ENCODE measurements at regions not wholly inside any gene's neighbourhood (a gene's known extent, or its start where the extent isn't known, plus 50 kb on each side); places are given as distances from the start of the nearest gene placed in this dataset.

GRCh38 chr1:110763149-110763548, 88.4 kb upstream of the KCNA3 start:
- DNase-seq: no peak

- no peak for DNase-seq
Measured at GRCh38 chr1:110760321-110760720, 85.6 kb upstream of the KCNA3 start.

GRCh38 chr1:110756506-110756905, 81.8 kb upstream of the KCNA3 start:
- DNase-seq: peak; percentile 18 to 51

- no peak for DNase-seq
Measured at GRCh38 chr1:110752941-110753725, 78.4 kb upstream of the KCNA3 start.

GRCh38 chr1:110750562-110750961, 75.8 kb upstream of the KCNA3 start:
- no peak for DNase-seq

GRCh38 chr1:110749960-110750359, 75.2 kb upstream of the KCNA3 start:
- no peak for DNase-seq

GRCh38 chr1:110746644-110747259, 72.0 kb upstream of the KCNA3 start:
- no peak for DNase-seq

- DNase-seq: no peak
Measured at GRCh38 chr1:110743397-110743796, 68.7 kb upstream of the KCNA3 start.

- DNase-seq: peak; percentile 5 to 43
Measured at GRCh38 chr1:110736900-110737605, 62.3 kb upstream of the KCNA3 start.

- DNase-seq: peak; percentile 62 to 79
Measured at GRCh38 chr1:110734133-110734680, 59.5 kb upstream of the KCNA3 start.

- no peak for DNase-seq
Measured at GRCh38 chr1:110731529-110731928, 56.8 kb upstream of the KCNA3 start.

GRCh38 chr1:110728388-110729001, 53.8 kb upstream of the KCNA3 start:
- DNase-seq: no peak

GRCh38 chr1:110727246-110727645, 52.5 kb upstream of the KCNA3 start:
- DNase-seq: no peak

- DNase-seq: no peak
Measured at GRCh38 chr1:110726755-110727154, 52.0 kb upstream of the KCNA3 start.
